Chondrocyte (in vitro differentiated cells): ENCODE measurements at regions not wholly inside any gene's neighbourhood (a gene's known extent, or its start where the extent isn't known, plus 50 kb on each side); places are given as distances from the start of the nearest gene placed in this dataset.

ENCODE experiments used
- DNase-seq: peaks from one replicate; pipeline ENCODE4 v3.0.0; 2021; ENCODE audit warnings: mixed read lengths, low spot score
- H3K27ac Mint-ChIP-seq: one replicate; pipeline ENCODE4 v1.8.0; 2021; ENCODE audit warnings: mild to moderate bottlenecking, moderate library complexity, mixed read lengths; ENCODE audit not compliant: unreplicated experiment
- H3K27me3 Mint-ChIP-seq: 2 replicates; pipeline ENCODE4 v1.8.0; 2021; ENCODE audit warnings: low read depth, mixed read lengths
- H3K36me3 Mint-ChIP-seq: 2 replicates; pipeline ENCODE4 v1.8.0; 2021; ENCODE audit warnings: low read depth, mixed read lengths
- H3K4me1 Mint-ChIP-seq: 2 replicates; pipeline ENCODE4 v1.8.0; 2021; ENCODE audit warnings: low read depth, mild to moderate bottlenecking, mixed read lengths
- H3K4me3 Mint-ChIP-seq: one replicate; pipeline ENCODE4 v1.8.0; 2021; ENCODE audit warnings: mild to moderate bottlenecking, moderate library complexity, mixed read lengths; ENCODE audit not compliant: unreplicated experiment
- H3K9me3 Mint-ChIP-seq: 2 replicates; pipeline ENCODE4 v1.8.0; 2021; ENCODE audit warnings: low read depth, mixed read lengths
- CTCF ChIP-seq: fragments of 200-600 bp; sonication (generic); IDR thresholded peaks from 2 replicates; pipeline ENCODE4 v1.5.0; 2021; ENCODE audit warnings: antibody characterized with exemption, mild to moderate bottlenecking, moderate library complexity

GRCh38 chr2:58891828-58892377 lies 650.8 kb upstream of the FANCL start:
- no peaks in the 10 kb centered on the region for H3K36me3 Mint-ChIP-seq
- no peak overlapping the region for H3K4me3 Mint-ChIP-seq
- TF ChIP-seq CTCF, result no peak
- no peaks in the 10 kb centered on the region for H3K9me3 Mint-ChIP-seq
- no peak for DNase-seq
- peaks cover 3% of the 10 kb centered on the region for H3K27me3 Mint-ChIP-seq
- no peak overlapping the region for H3K27ac Mint-ChIP-seq
- H3K4me1 Mint-ChIP-seq, result peaks cover 31% of the 10 kb centered on the region

GRCh38 chr2:58890865-58891525 lies 649.9 kb upstream of the FANCL start:
- H3K27me3 Mint-ChIP-seq, result peaks cover 3% of the 10 kb centered on the region
- DNase-seq, result no peak
- TF ChIP-seq CTCF, result no peak
- H3K4me3 Mint-ChIP-seq, result no peak overlapping the region
- H3K27ac Mint-ChIP-seq, result no peak overlapping the region
- H3K9me3 Mint-ChIP-seq, result no peaks in the 10 kb centered on the region
- no peaks in the 10 kb centered on the region for H3K36me3 Mint-ChIP-seq
- H3K4me1 Mint-ChIP-seq, result peaks cover 22% of the 10 kb centered on the region

- Mint-ChIP-seq H3K36me3 (no peaks in the 10 kb centered on the region), H3K4me3 (no peak overlapping the region)
These were observed 644.9 kb upstream of the FANCL start for GRCh38 chr2:58886009-58886408.

GRCh38 chr2:58879834-58880233 lies 638.7 kb upstream of the FANCL start:
- H3K9me3 Mint-ChIP-seq, result no peaks in the 10 kb centered on the region
- H3K27me3 Mint-ChIP-seq, result peaks cover 21% of the 10 kb centered on the region
- no peak for DNase-seq
- H3K4me1 Mint-ChIP-seq, result no peaks in the 10 kb centered on the region
- no peaks in the 10 kb centered on the region for H3K36me3 Mint-ChIP-seq
- no peak overlapping the region for H3K27ac Mint-ChIP-seq
- TF ChIP-seq CTCF, result no peak
- no peak overlapping the region for H3K4me3 Mint-ChIP-seq

More at GRCh38 chr2:58886009-58886408, 644.9 kb upstream of the FANCL start:
- H3K27me3 Mint-ChIP-seq, result peaks cover 12% of the 10 kb centered on the region
- H3K4me1 Mint-ChIP-seq, result peaks cover 3% of the 10 kb centered on the region
- DNase-seq, result no peak
- H3K27ac Mint-ChIP-seq, result no peak overlapping the region
- TF ChIP-seq CTCF, result no peak
- H3K9me3 Mint-ChIP-seq, result no peaks in the 10 kb centered on the region

GRCh38 chr2:58878778-58879177 lies 637.7 kb upstream of the FANCL start:
- TF ChIP-seq CTCF, result no peak
- Mint-ChIP-seq H3K4me3 (no peak overlapping the region), H3K27me3 (peaks cover 19% of the 10 kb centered on the region), H3K36me3 (no peaks in the 10 kb centered on the region), H3K4me1 (no peaks in the 10 kb centered on the region), H3K9me3 (no peaks in the 10 kb centered on the region), H3K27ac (no peak overlapping the region)
- DNase-seq, result no peak
